ENCODE measurements at regions not wholly inside any gene's neighbourhood (a gene's known extent, or its start where the extent isn't known, plus 50 kb on each side); places are given as distances from the start of the nearest gene placed in this dataset.

GRCh38 chr3:110859336-110859735, 212.3 kb upstream of the NECTIN3 start:
- Histone ChIP-seq H3K27me3 (ENCODE audit: insufficient read depth, insufficient read length) (no peaks in the 10 kb centered on the region), H3K4me1 (ENCODE audit: insufficient read depth, insufficient read length) (no peaks in the 10 kb centered on the region), H3K36me3 (ENCODE audit: insufficient read depth, insufficient read length, low read length) (no peaks in the 10 kb centered on the region), H3K4me3 (ENCODE audit: insufficient read length, low read depth) (no peak overlapping the region), H3K9me3 (ENCODE audit: insufficient read depth, low read length) (no peaks in the 10 kb centered on the region), H3K9ac (ENCODE audit: insufficient read length, low read depth) (no peak overlapping the region)
- TF ChIP-seq ZNF274 (IDR thresholded peaks at IDR 0.05; ENCODE audit: low read depth, low read length), result no peak
- no peak for TF ChIP-seq SUZ12 (IDR thresholded peaks at IDR 0.05; ENCODE audit: extremely low read depth, insufficient read depth, insufficient read length)
- no peak for TF ChIP-seq YY1 (IDR thresholded peaks at IDR 0.05; ENCODE audit: insufficient read depth, insufficient read length)
- DNase-seq (ENCODE audit: low read depth, low spot score), result no peak

GRCh38 chr3:110859993-110860392, 211.6 kb upstream of the NECTIN3 start:
- Histone ChIP-seq H3K9me3 (ENCODE audit: insufficient read depth, low read length) (no peaks in the 10 kb centered on the region), H3K4me1 (ENCODE audit: insufficient read depth, insufficient read length) (no peaks in the 10 kb centered on the region), H3K27me3 (ENCODE audit: insufficient read depth, insufficient read length) (no peaks in the 10 kb centered on the region), H3K36me3 (ENCODE audit: insufficient read depth, insufficient read length, low read length) (no peaks in the 10 kb centered on the region), H3K4me3 (ENCODE audit: insufficient read length, low read depth) (no peak overlapping the region), H3K9ac (ENCODE audit: insufficient read length, low read depth) (no peak overlapping the region)
- TF ChIP-seq SUZ12 (IDR thresholded peaks at IDR 0.05; ENCODE audit: extremely low read depth, insufficient read depth, insufficient read length) (no peak), ZNF274 (IDR thresholded peaks at IDR 0.05; ENCODE audit: low read depth, low read length) (no peak), YY1 (IDR thresholded peaks at IDR 0.05; ENCODE audit: insufficient read depth, insufficient read length) (no peak)
- no peak for DNase-seq (ENCODE audit: low read depth, low spot score)

GRCh38 chr3:110865934-110866333, 205.7 kb upstream of the NECTIN3 start:
- no peaks in the 10 kb centered on the region for H3K36me3 ChIP-seq (ENCODE audit: insufficient read depth, insufficient read length, low read length)
- H3K9ac ChIP-seq (ENCODE audit: insufficient read length, low read depth), result no peak overlapping the region
- H3K9me3 ChIP-seq (ENCODE audit: insufficient read depth, low read length), result no peaks in the 10 kb centered on the region
- no peak for TF ChIP-seq ZNF274 (IDR thresholded peaks at IDR 0.05; ENCODE audit: low read depth, low read length)
- TF ChIP-seq YY1 (IDR thresholded peaks at IDR 0.05; ENCODE audit: insufficient read depth, insufficient read length), result no peak
- TF ChIP-seq SUZ12 (IDR thresholded peaks at IDR 0.05; ENCODE audit: extremely low read depth, insufficient read depth, insufficient read length), result no peak
- no peaks in the 10 kb centered on the region for H3K4me1 ChIP-seq (ENCODE audit: insufficient read depth, insufficient read length)
- DNase-seq (ENCODE audit: low read depth, low spot score), result no peak
- no peak overlapping the region for H3K4me3 ChIP-seq (ENCODE audit: insufficient read length, low read depth)
- H3K27me3 ChIP-seq (ENCODE audit: insufficient read depth, insufficient read length), result no peaks in the 10 kb centered on the region

- Histone ChIP-seq H3K9me3 (ENCODE audit: insufficient read depth, low read length) (no peaks in the 10 kb centered on the region), H3K36me3 (ENCODE audit: insufficient read depth, insufficient read length, low read length) (no peaks in the 10 kb centered on the region), H3K27me3 (ENCODE audit: insufficient read depth, insufficient read length) (no peaks in the 10 kb centered on the region), H3K9ac (ENCODE audit: insufficient read length, low read depth) (no peak overlapping the region), H3K4me3 (ENCODE audit: insufficient read length, low read depth) (no peak overlapping the region), H3K4me1 (ENCODE audit: insufficient read depth, insufficient read length) (no peaks in the 10 kb centered on the region)
- TF ChIP-seq SUZ12 (IDR thresholded peaks at IDR 0.05; ENCODE audit: extremely low read depth, insufficient read depth, insufficient read length), result no peak
- TF ChIP-seq ZNF274 (IDR thresholded peaks at IDR 0.05; ENCODE audit: low read depth, low read length), result no peak
- TF ChIP-seq YY1 (IDR thresholded peaks at IDR 0.05; ENCODE audit: insufficient read depth, insufficient read length), result no peak
- no peak for DNase-seq (ENCODE audit: low read depth, low spot score)
These were observed 203.5 kb upstream of the NECTIN3 start for GRCh38 chr3:110868106-110868505.

- H3K9ac ChIP-seq (ENCODE audit: insufficient read length, low read depth), result no peak overlapping the region
- H3K27me3 ChIP-seq (ENCODE audit: insufficient read depth, insufficient read length), result no peaks in the 10 kb centered on the region
- DNase-seq (ENCODE audit: low read depth, low spot score), result no peak
- no peaks in the 10 kb centered on the region for H3K36me3 ChIP-seq (ENCODE audit: insufficient read depth, insufficient read length, low read length)
- H3K9me3 ChIP-seq (ENCODE audit: insufficient read depth, low read length), result no peaks in the 10 kb centered on the region
- no peak overlapping the region for H3K4me3 ChIP-seq (ENCODE audit: insufficient read length, low read depth)
- TF ChIP-seq ZNF274 (IDR thresholded peaks at IDR 0.05; ENCODE audit: low read depth, low read length) (no peak), YY1 (IDR thresholded peaks at IDR 0.05; ENCODE audit: insufficient read depth, insufficient read length) (no peak), SUZ12 (IDR thresholded peaks at IDR 0.05; ENCODE audit: extremely low read depth, insufficient read depth, insufficient read length) (no peak)
- no peaks in the 10 kb centered on the region for H3K4me1 ChIP-seq (ENCODE audit: insufficient read depth, insufficient read length)
These were observed 201.9 kb upstream of the NECTIN3 start for GRCh38 chr3:110869736-110870135.

- no peak for DNase-seq (ENCODE audit: low read depth, low spot score)
- Histone ChIP-seq H3K4me3 (ENCODE audit: insufficient read length, low read depth) (no peak overlapping the region), H3K9me3 (ENCODE audit: insufficient read depth, low read length) (no peaks in the 10 kb centered on the region), H3K9ac (ENCODE audit: insufficient read length, low read depth) (no peak overlapping the region), H3K4me1 (ENCODE audit: insufficient read depth, insufficient read length) (no peaks in the 10 kb centered on the region), H3K27me3 (ENCODE audit: insufficient read depth, insufficient read length) (no peaks in the 10 kb centered on the region), H3K36me3 (ENCODE audit: insufficient read depth, insufficient read length, low read length) (no peaks in the 10 kb centered on the region)
- TF ChIP-seq SUZ12 (IDR thresholded peaks at IDR 0.05; ENCODE audit: extremely low read depth, insufficient read depth, insufficient read length) (no peak), ZNF274 (IDR thresholded peaks at IDR 0.05; ENCODE audit: low read depth, low read length) (no peak), YY1 (IDR thresholded peaks at IDR 0.05; ENCODE audit: insufficient read depth, insufficient read length) (no peak)
These were observed 199.7 kb upstream of the NECTIN3 start for GRCh38 chr3:110871869-110872268.

- Histone ChIP-seq H3K27me3 (ENCODE audit: insufficient read depth, insufficient read length) (no peaks in the 10 kb centered on the region), H3K9ac (ENCODE audit: insufficient read length, low read depth) (no peak overlapping the region), H3K9me3 (ENCODE audit: insufficient read depth, low read length) (no peaks in the 10 kb centered on the region), H3K4me1 (ENCODE audit: insufficient read depth, insufficient read length) (no peaks in the 10 kb centered on the region), H3K36me3 (ENCODE audit: insufficient read depth, insufficient read length, low read length) (no peaks in the 10 kb centered on the region), H3K4me3 (ENCODE audit: insufficient read length, low read depth) (no peak overlapping the region)
- TF ChIP-seq ZNF274 (IDR thresholded peaks at IDR 0.05; ENCODE audit: low read depth, low read length) (no peak), YY1 (IDR thresholded peaks at IDR 0.05; ENCODE audit: insufficient read depth, insufficient read length) (no peak), SUZ12 (IDR thresholded peaks at IDR 0.05; ENCODE audit: extremely low read depth, insufficient read depth, insufficient read length) (no peak)
- DNase-seq (ENCODE audit: low read depth, low spot score), result no peak
These were observed 192.9 kb upstream of the NECTIN3 start for GRCh38 chr3:110878692-110879091.

Data from NT2/D1 (cell line).